ENCODE measurements at regions not wholly inside any gene's neighbourhood (a gene's known extent, or its start where the extent isn't known, plus 50 kb on each side); places are given as distances from the start of the nearest gene placed in this dataset.

- no peak for TF ChIP-seq CTCF (IDR thresholded peaks at IDR 0.05; ENCODE audit: low read depth, low read length)
- H3K36me3 ChIP-seq = no peaks in the 10 kb centered on the region
- no peaks in the 10 kb centered on the region for H3K9me3 ChIP-seq
- no peak for DNase-seq
- no peaks in the 10 kb centered on the region for H3K27me3 ChIP-seq
- no peaks in the 10 kb centered on the region for H3K4me1 ChIP-seq
- H3K4me3 ChIP-seq (ENCODE audit: low read depth, low read length) = no peak overlapping the region
Observed at GRCh38 chr3:174596447-174596982, 262.6 kb upstream of the NAALADL2 start.

- no peaks in the 10 kb centered on the region for H3K4me1 ChIP-seq
- H3K36me3 ChIP-seq = no peaks in the 10 kb centered on the region
- TF ChIP-seq CTCF (IDR thresholded peaks at IDR 0.05; ENCODE audit: low read depth, low read length) = no peak
- no peaks in the 10 kb centered on the region for H3K9me3 ChIP-seq
- no peak overlapping the region for H3K4me3 ChIP-seq (ENCODE audit: low read depth, low read length)
- H3K27me3 ChIP-seq = no peaks in the 10 kb centered on the region
- no peak for DNase-seq
Observed at GRCh38 chr3:174598885-174599439, 260.2 kb upstream of the NAALADL2 start.

GRCh38 chr3:174613173-174613572 lies 246.0 kb upstream of the NAALADL2 start:
- Histone ChIP-seq H3K27me3 (no peaks in the 10 kb centered on the region), H3K4me3 (ENCODE audit: low read depth, low read length) (no peak overlapping the region), H3K36me3 (no peaks in the 10 kb centered on the region), H3K9me3 (no peaks in the 10 kb centered on the region), H3K4me1 (no peaks in the 10 kb centered on the region)
- TF ChIP-seq CTCF (IDR thresholded peaks at IDR 0.05; ENCODE audit: low read depth, low read length) = no peak
- peak; percentile 10 for DNase-seq

- Histone ChIP-seq H3K4me1 (no peaks in the 10 kb centered on the region), H3K4me3 (ENCODE audit: low read depth, low read length) (no peak overlapping the region), H3K36me3 (no peaks in the 10 kb centered on the region), H3K27me3 (no peaks in the 10 kb centered on the region), H3K9me3 (no peaks in the 10 kb centered on the region)
- DNase-seq = peak; percentile 10
- TF ChIP-seq CTCF (IDR thresholded peaks at IDR 0.05; ENCODE audit: low read depth, low read length) = no peak
Observed at GRCh38 chr3:174614036-174614435, 245.1 kb upstream of the NAALADL2 start.

- Histone ChIP-seq H3K9me3 (no peaks in the 10 kb centered on the region), H3K4me1 (no peaks in the 10 kb centered on the region), H3K36me3 (no peaks in the 10 kb centered on the region), H3K4me3 (ENCODE audit: low read depth, low read length) (no peak overlapping the region), H3K27me3 (no peaks in the 10 kb centered on the region)
- no peak for DNase-seq
- no peak for TF ChIP-seq CTCF (IDR thresholded peaks at IDR 0.05; ENCODE audit: low read depth, low read length)
Observed at GRCh38 chr3:174618368-174619080, 240.6 kb upstream of the NAALADL2 start.

- no peaks in the 10 kb centered on the region for H3K36me3 ChIP-seq
- H3K27me3 ChIP-seq = no peaks in the 10 kb centered on the region
- no peaks in the 10 kb centered on the region for H3K9me3 ChIP-seq
- H3K4me3 ChIP-seq (ENCODE audit: low read depth, low read length) = no peak overlapping the region
- TF ChIP-seq CTCF (IDR thresholded peaks at IDR 0.05; ENCODE audit: low read depth, low read length) = no peak
- no peaks in the 10 kb centered on the region for H3K4me1 ChIP-seq
- no peak for DNase-seq
Observed at GRCh38 chr3:174619239-174619638, 239.9 kb upstream of the NAALADL2 start.

Measured in BE2C (cell line).